SK-N-SH treated with all-trans-retinoic acid at 6 μM for 48 hours (cell line): ENCODE measurements at regions not wholly inside any gene's neighbourhood (a gene's known extent, or its start where the extent isn't known, plus 50 kb on each side); places are given as distances from the start of the nearest gene placed in this dataset.

Source experiments
- ATAC-seq: fragments of 200-7000 bp; cut with Tn5 transposase; 3 replicates; pipeline ENCODE4 v1.9.1; 2020; ENCODE audit warnings: mild to moderate bottlenecking, moderate library complexity
- ARNTL ChIP-seq: fragments of 450-650 bp; formaldehyde crosslinking; IDR thresholded peaks from 2 replicates; pipeline ENCODE4 v1.5.0; 2020; ENCODE audit warnings: low read depth, mild to moderate bottlenecking, moderate library complexity, borderline replicate concordance
- BACH2 ChIP-seq: fragments of 250-450 bp; sonication (Bioruptor Pico); IDR thresholded peaks from 2 replicates; pipeline ENCODE4 v1.9.0; 2021; ENCODE audit warnings: mild to moderate bottlenecking, borderline replicate concordance
- CSDC2 ChIP-seq: fragments of 250-450 bp; sonication (Bioruptor Pico); IDR thresholded peaks from 2 replicates; pipeline ENCODE4 v1.5.0; 2020; ENCODE audit warnings: mild to moderate bottlenecking, moderate library complexity
- ESRRG ChIP-seq: fragments of 250-450 bp; sonication (Bioruptor Pico); IDR thresholded peaks from 2 replicates; pipeline ENCODE4 v1.6.1; 2021; ENCODE audit warnings: mild to moderate bottlenecking
- GLIS3 ChIP-seq: fragments of 250-450 bp; sonication (Bioruptor Pico); IDR thresholded peaks from 2 replicates; pipeline ENCODE4 v1.5.0; 2020; ENCODE audit warnings: mild to moderate bottlenecking, moderate library complexity
- ISL1 ChIP-seq: fragments of 250-450 bp; sonication (Bioruptor Pico); IDR thresholded peaks from 2 replicates; pipeline ENCODE4 v2.1.2; 2022; ENCODE audit warnings: mild to moderate bottlenecking, moderate library complexity
- OSR1 ChIP-seq: fragments of 250-450 bp; sonication (Bioruptor Pico); IDR thresholded peaks from 2 replicates; pipeline ENCODE4 v1.8.0; 2022; ENCODE audit warnings: moderate library complexity, mild to moderate bottlenecking, inconsistent platforms
- PPARA ChIP-seq: fragments of 250-450 bp; sonication (Bioruptor Pico); IDR thresholded peaks from 2 replicates; pipeline ENCODE4 v1.5.0; 2020; ENCODE audit warnings: mild to moderate bottlenecking, borderline replicate concordance
- RARB ChIP-seq: fragments of 250-450 bp; sonication (Bioruptor Pico); IDR thresholded peaks from 2 replicates; pipeline ENCODE4 v1.8.0; 2021; ENCODE audit warnings: mild to moderate bottlenecking, moderate library complexity
- SNAI2 ChIP-seq: fragments of 250-450 bp; sonication (Bioruptor Pico); IDR thresholded peaks from 2 replicates; pipeline ENCODE4 v1.5.0; 2020; ENCODE audit warnings: mild to moderate bottlenecking, moderate library complexity
- TCF4 ChIP-seq: fragments of 250-450 bp; sonication (Bioruptor Pico); IDR thresholded peaks from 2 replicates; pipeline ENCODE4 v1.8.0; 2021; ENCODE audit warnings: mild to moderate bottlenecking, moderate library complexity, borderline replicate concordance
- TOX ChIP-seq: fragments of 250-450 bp; sonication (Bioruptor Pico); IDR thresholded peaks from 2 replicates; pipeline ENCODE4 v1.8.0; 2021; ENCODE audit warnings: mild to moderate bottlenecking, moderate library complexity, borderline replicate concordance
- ZC3H10 ChIP-seq: fragments of 250-450 bp; sonication (Bioruptor Pico); IDR thresholded peaks from 2 replicates; pipeline ENCODE4 v1.5.1; 2021; ENCODE audit warnings: mild to moderate bottlenecking, moderate library complexity
- ZFP3 ChIP-seq: fragments of 250-450 bp; sonication (Bioruptor Pico); IDR thresholded peaks from 2 replicates; pipeline ENCODE4 v1.5.0; 2020; ENCODE audit warnings: mild to moderate bottlenecking, moderate library complexity
- ZFP30 ChIP-seq: fragments of 450-650 bp; formaldehyde crosslinking; IDR thresholded peaks from 2 replicates; pipeline ENCODE4 v1.5.0; 2022; ENCODE audit warnings: mild to moderate bottlenecking, moderate library complexity
- ZNF565 ChIP-seq: fragments of 450-650 bp; formaldehyde crosslinking; conservative IDR thresholded peaks from 2 replicates; pipeline ENCODE4 v1.5.0; 2020; ENCODE audit warnings: low read depth, mild to moderate bottlenecking, moderate library complexity
- ZNF70 ChIP-seq: fragments of 450-650 bp; formaldehyde crosslinking; IDR thresholded peaks from 2 replicates; pipeline ENCODE4 v1.5.0; 2020; ENCODE audit warnings: mild to moderate bottlenecking, moderate library complexity
- ZNF8 ChIP-seq: fragments of 450-650 bp; formaldehyde crosslinking; IDR thresholded peaks from 2 replicates; pipeline ENCODE4 v1.5.0; 2020; ENCODE audit warnings: mild to moderate bottlenecking, moderate library complexity
- TF ChIP-seq, protein P1 (sequence below): fragments of 250-450 bp; sonication (Bioruptor Pico); IDR thresholded peaks from 2 replicates; pipeline ENCODE4 v1.8.0; 2020; ENCODE audit warnings: mild to moderate bottlenecking, moderate library complexity, borderline replicate concordance
- TF ChIP-seq, protein P2 (sequence below): fragments of 250-450 bp; sonication (Bioruptor Pico); IDR thresholded peaks from 2 replicates; pipeline ENCODE4 v1.5.0; 2020; ENCODE audit warnings: mild to moderate bottlenecking, moderate library complexity
- TF ChIP-seq, protein P3 (sequence below): fragments of 250-450 bp; sonication (Bioruptor Pico); IDR thresholded peaks from 2 replicates; pipeline ENCODE4 v1.5.1; 2021; ENCODE audit warnings: mild to moderate bottlenecking, moderate library complexity
- TF ChIP-seq, protein P4 (sequence below): fragments of 250-450 bp; sonication (Bioruptor Pico); IDR thresholded peaks from 2 replicates; pipeline ENCODE4 v1.5.1; 2020; ENCODE audit warnings: low read depth, mild to moderate bottlenecking, moderate library complexity

DNA sequence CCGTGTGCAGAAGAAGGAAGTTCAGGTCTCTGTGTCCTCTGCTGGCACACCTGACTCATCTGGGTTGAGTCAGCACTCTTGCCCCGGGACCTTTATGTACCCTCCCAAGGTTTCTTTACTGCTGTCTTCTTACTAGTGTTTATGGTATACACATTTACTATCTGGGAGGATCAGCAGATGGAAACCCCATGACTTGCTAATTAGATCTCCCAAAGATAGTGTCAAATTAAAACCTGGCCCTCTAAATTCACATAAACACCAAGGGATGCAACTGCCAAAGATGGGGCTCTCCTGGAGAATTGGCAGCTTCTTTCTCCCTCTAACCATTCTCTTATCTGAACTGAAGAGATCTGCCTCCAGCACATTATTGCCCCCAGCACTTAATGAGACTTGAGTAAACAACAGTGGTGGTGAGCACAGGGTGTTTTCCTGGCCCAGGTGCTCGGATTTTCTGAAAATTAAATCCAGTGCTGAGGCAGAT, 718.1 kb upstream of the SOX9 start:
- TF ChIP-seq TOX (CRISPR knock-in tag) (no peak), ZFP30 (CRISPR knock-in tag) (no peak), CSDC2 (CRISPR knock-in tag) (no peak), ISL1 (CRISPR knock-in tag) (no peak), RARB (CRISPR knock-in tag) (no peak), TCF4 (CRISPR knock-in tag) (peak; percentile 60; the same call in 1 of the 2 replicates)
- TF ChIP-seq, protein P1, sequence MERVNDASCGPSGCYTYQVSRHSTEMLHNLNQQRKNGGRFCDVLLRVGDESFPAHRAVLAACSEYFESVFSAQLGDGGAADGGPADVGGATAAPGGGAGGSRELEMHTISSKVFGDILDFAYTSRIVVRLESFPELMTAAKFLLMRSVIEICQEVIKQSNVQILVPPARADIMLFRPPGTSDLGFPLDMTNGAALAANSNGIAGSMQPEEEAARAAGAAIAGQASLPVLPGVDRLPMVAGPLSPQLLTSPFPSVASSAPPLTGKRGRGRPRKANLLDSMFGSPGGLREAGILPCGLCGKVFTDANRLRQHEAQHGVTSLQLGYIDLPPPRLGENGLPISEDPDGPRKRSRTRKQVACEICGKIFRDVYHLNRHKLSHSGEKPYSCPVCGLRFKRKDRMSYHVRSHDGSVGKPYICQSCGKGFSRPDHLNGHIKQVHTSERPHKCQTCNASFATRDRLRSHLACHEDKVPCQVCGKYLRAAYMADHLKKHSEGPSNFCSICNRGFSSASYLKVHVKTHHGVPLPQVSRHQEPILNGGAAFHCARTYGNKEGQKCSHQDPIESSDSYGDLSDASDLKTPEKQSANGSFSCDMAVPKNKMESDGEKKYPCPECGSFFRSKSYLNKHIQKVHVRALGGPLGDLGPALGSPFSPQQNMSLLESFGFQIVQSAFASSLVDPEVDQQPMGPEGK (CRISPR knock-in tag), result no peak
- no peak for ATAC-seq

DNA sequence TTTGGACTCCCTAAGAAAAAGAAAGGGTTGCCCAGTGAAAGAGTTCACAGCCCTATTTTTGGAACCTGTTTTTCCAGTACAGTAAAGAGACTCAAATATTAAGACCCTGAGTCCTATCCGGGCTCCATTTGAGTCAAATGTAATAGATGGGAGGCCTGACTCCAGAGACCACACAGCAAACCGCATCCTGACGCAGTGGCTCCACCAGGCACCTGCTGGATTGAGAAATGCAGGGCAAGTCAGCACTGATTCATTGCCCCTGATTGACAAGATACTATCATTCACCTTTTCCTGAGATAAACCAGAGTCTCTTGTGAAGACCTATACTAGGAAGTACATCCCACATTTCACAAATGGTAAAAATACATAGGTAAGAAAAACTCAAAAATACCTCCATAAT, 715.7 kb upstream of the SOX9 start:
- ATAC-seq, result no peak
- TF ChIP-seq SNAI2 (CRISPR knock-in tag), result no peak
- TF ChIP-seq ARNTL, result no peak
- TF ChIP-seq ZFP30 (CRISPR knock-in tag), result no peak
- TF ChIP-seq ISL1 (CRISPR knock-in tag), result no peak
- TF ChIP-seq ZNF70 (CRISPR knock-in tag), result no peak
- TF ChIP-seq ZNF8 (CRISPR knock-in tag), result no peak
- no peak for TF ChIP-seq ZNF565 (CRISPR knock-in tag)
- TF ChIP-seq BACH2 (CRISPR knock-in tag), result no peak
- TF ChIP-seq TOX (CRISPR knock-in tag), result no peak
- no peak for TF ChIP-seq ZC3H10 (CRISPR knock-in tag)
- TF ChIP-seq OSR1, result no peak

DNA sequence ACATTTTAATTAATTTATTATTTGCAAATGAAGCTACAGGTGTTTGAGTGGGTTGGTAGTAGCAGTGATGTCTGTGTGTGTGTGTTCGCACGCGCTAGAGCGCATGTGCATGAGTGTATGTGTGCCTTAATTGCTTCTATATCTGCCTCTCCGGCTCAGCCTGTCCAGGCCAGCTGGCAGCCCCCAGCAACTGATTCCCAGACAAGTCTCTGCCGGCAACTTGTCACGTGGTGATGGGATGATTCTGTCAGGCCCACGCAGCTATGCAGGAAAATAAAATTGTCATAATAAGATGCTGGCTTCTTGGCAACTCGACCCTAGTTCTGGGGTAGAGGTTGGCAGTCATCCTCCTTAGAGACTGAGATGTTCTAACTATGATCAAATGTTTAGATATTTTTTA, 712.8 kb upstream of the SOX9 start:
- TF ChIP-seq RARB (CRISPR knock-in tag), result no peak
- no peak for TF ChIP-seq ZNF70 (CRISPR knock-in tag)
- TF ChIP-seq GLIS3, result no peak
- TF ChIP-seq SNAI2 (CRISPR knock-in tag), result no peak
- TF ChIP-seq, protein P2, sequence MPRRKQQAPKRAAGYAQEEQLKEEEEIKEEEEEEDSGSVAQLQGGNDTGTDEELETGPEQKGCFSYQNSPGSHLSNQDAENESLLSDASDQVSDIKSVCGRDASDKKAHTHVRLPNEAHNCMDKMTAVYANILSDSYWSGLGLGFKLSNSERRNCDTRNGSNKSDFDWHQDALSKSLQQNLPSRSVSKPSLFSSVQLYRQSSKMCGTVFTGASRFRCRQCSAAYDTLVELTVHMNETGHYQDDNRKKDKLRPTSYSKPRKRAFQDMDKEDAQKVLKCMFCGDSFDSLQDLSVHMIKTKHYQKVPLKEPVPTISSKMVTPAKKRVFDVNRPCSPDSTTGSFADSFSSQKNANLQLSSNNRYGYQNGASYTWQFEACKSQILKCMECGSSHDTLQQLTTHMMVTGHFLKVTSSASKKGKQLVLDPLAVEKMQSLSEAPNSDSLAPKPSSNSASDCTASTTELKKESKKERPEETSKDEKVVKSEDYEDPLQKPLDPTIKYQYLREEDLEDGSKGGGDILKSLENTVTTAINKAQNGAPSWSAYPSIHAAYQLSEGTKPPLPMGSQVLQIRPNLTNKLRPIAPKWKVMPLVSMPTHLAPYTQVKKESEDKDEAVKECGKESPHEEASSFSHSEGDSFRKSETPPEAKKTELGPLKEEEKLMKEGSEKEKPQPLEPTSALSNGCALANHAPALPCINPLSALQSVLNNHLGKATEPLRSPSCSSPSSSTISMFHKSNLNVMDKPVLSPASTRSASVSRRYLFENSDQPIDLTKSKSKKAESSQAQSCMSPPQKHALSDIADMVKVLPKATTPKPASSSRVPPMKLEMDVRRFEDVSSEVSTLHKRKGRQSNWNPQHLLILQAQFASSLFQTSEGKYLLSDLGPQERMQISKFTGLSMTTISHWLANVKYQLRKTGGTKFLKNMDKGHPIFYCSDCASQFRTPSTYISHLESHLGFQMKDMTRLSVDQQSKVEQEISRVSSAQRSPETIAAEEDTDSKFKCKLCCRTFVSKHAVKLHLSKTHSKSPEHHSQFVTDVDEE (CRISPR knock-in tag), result no peak
- TF ChIP-seq, protein P1 (CRISPR knock-in tag), result no peak
- TF ChIP-seq, all 23 proteins: peak for 0
- no peak for ATAC-seq

DNA sequence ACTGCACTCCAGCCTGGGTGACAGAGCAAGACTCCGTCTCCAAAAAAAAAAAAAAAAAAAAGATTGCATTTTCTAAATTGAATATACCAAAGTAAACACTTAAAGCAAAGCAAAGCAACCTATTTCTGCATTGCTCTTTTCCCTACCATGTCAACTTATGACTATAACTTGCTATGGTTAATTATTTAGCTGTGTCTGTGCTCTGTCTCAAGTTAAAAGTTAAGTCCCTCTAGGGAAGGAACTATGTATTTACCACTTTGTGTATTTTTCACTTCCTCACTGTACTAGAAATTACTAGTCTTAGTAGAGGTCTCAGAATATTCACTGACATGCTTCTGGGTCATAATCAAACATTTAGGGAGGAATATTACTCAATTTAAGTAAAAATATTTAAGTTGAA, 711.7 kb upstream of the SOX9 start:
- TF ChIP-seq, protein P3, sequence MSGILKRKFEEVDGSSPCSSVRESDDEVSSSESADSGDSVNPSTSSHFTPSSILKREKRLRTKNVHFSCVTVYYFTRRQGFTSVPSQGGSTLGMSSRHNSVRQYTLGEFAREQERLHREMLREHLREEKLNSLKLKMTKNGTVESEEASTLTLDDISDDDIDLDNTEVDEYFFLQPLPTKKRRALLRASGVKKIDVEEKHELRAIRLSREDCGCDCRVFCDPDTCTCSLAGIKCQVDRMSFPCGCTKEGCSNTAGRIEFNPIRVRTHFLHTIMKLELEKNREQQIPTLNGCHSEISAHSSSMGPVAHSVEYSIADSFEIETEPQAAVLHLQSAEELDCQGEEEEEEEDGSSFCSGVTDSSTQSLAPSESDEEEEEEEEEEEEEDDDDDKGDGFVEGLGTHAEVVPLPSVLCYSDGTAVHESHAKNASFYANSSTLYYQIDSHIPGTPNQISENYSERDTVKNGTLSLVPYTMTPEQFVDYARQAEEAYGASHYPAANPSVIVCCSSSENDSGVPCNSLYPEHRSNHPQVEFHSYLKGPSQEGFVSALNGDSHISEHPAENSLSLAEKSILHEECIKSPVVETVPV, result no peak
- no peak for TF ChIP-seq TCF4 (CRISPR knock-in tag)
- TF ChIP-seq, protein P4, sequence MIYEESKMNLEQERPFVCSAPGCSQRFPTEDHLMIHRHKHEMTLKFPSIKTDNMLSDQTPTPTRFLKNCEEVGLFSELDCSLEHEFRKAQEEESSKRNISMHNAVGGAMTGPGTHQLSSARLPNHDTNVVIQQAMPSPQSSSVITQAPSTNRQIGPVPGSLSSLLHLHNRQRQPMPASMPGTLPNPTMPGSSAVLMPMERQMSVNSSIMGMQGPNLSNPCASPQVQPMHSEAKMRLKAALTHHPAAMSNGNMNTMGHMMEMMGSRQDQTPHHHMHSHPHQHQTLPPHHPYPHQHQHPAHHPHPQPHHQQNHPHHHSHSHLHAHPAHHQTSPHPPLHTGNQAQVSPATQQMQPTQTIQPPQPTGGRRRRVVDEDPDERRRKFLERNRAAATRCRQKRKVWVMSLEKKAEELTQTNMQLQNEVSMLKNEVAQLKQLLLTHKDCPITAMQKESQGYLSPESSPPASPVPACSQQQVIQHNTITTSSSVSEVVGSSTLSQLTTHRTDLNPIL (CRISPR knock-in tag), result no peak
- TF ChIP-seq, protein P2 (CRISPR knock-in tag), result no peak
- no peak for TF ChIP-seq ESRRG (CRISPR knock-in tag)
- TF ChIP-seq PPARA (CRISPR knock-in tag), result no peak
- TF ChIP-seq ARNTL, result no peak
- no peak for TF ChIP-seq SNAI2 (CRISPR knock-in tag)
- TF ChIP-seq TOX (CRISPR knock-in tag), result no peak
- no peak for TF ChIP-seq ZFP3 (CRISPR knock-in tag)
- TF ChIP-seq ISL1 (CRISPR knock-in tag), result no peak
- ATAC-seq, result no peak
